ENCODE measurements at regions not wholly inside any gene's neighbourhood (a gene's known extent, or its start where the extent isn't known, plus 50 kb on each side); places are given as distances from the start of the nearest gene placed in this dataset.

DNA sequence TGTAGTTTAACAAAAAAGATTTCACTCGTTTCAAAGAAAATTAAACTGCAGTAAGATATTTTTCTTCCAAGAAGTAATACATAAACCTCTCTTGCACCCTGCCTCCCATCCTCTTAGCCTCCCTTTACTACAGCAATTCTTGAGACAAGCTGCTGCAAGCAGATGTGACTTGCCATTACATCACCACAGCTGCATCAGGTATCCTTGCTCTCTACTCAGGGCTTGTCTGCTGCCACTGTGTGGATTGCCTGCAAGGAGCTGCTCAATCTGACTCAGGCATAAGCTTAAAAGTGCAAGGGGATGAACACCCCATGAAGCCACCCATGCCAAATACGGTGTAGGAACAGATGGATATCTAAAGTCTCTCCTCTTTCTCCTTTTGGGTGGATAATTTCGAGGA is 609.9 kb downstream of the DNAJB9 start:
- TF ChIP-seq ZNF565 (CRISPR knock-in tag; conservative IDR thresholded peaks at IDR 0.05; ENCODE audit: low read depth) (no peak), RARB (CRISPR knock-in tag; IDR thresholded peaks at IDR 0.05) (no peak), PPARA (CRISPR knock-in tag; IDR thresholded peaks at IDR 0.05; ENCODE audit: borderline replicate concordance) (no peak), GLIS3 (CRISPR knock-in tag; IDR thresholded peaks at IDR 0.05) (no peak), BACH2 (CRISPR knock-in tag; IDR thresholded peaks at IDR 0.05; ENCODE audit: borderline replicate concordance) (no peak), CSDC2 (CRISPR knock-in tag; IDR thresholded peaks at IDR 0.05) (no peak), ARNTL (CRISPR knock-in tag; IDR thresholded peaks at IDR 0.05; ENCODE audit: borderline replicate concordance, low read depth) (no peak), ZFP30 (CRISPR knock-in tag; IDR thresholded peaks at IDR 0.05) (no peak), OSR1 (CRISPR knock-in tag; IDR thresholded peaks at IDR 0.05) (no peak), TCF4 (CRISPR knock-in tag; IDR thresholded peaks at IDR 0.05; ENCODE audit: borderline replicate concordance) (no peak), SNAI2 (CRISPR knock-in tag; IDR thresholded peaks at IDR 0.05) (no peak), ISL1 (CRISPR knock-in tag; IDR thresholded peaks at IDR 0.05) (no peak)
- TF ChIP-seq, protein P1, sequence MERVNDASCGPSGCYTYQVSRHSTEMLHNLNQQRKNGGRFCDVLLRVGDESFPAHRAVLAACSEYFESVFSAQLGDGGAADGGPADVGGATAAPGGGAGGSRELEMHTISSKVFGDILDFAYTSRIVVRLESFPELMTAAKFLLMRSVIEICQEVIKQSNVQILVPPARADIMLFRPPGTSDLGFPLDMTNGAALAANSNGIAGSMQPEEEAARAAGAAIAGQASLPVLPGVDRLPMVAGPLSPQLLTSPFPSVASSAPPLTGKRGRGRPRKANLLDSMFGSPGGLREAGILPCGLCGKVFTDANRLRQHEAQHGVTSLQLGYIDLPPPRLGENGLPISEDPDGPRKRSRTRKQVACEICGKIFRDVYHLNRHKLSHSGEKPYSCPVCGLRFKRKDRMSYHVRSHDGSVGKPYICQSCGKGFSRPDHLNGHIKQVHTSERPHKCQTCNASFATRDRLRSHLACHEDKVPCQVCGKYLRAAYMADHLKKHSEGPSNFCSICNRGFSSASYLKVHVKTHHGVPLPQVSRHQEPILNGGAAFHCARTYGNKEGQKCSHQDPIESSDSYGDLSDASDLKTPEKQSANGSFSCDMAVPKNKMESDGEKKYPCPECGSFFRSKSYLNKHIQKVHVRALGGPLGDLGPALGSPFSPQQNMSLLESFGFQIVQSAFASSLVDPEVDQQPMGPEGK (CRISPR knock-in tag; IDR thresholded peaks at IDR 0.05; ENCODE audit: borderline replicate concordance) = no peak
- TF ChIP-seq, protein P2, sequence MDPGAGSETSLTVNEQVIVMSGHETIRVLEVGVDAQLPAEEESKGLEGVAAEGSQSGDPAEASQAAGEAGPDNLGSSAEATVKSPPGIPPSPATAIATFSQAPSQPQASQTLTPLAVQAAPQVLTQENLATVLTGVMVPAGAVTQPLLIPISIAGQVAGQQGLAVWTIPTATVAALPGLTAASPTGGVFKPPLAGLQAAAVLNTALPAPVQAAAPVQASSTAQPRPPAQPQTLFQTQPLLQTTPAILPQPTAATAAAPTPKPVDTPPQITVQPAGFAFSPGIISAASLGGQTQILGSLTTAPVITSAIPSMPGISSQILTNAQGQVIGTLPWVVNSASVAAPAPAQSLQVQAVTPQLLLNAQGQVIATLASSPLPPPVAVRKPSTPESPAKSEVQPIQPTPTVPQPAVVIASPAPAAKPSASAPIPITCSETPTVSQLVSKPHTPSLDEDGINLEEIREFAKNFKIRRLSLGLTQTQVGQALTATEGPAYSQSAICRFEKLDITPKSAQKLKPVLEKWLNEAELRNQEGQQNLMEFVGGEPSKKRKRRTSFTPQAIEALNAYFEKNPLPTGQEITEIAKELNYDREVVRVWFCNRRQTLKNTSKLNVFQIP (CRISPR knock-in tag; IDR thresholded peaks at IDR 0.05; ENCODE audit: borderline replicate concordance, low read depth) = no peak

Measured in SK-N-SH treated with all-trans-retinoic acid at 6 μM for 48 hours (cell line).